IMR-90 (cell line): ENCODE measurements at regions not wholly inside any gene's neighbourhood (a gene's known extent, or its start where the extent isn't known, plus 50 kb on each side); places are given as distances from the start of the nearest gene placed in this dataset.

Experiments
- ATAC-seq: fragments of 200-7000 bp; cut with Tn5 transposase; 2 replicates; pipeline ENCODE4 v1.9.1; 2020; ENCODE audit warnings: low read depth, mild to moderate bottlenecking, moderate library complexity
- BruUV-seq: library from RNA; stranded (reverse); fragments of 400-500 nt; replicated peaks from 2 replicates; lab custom pipeline; 2021; lab: Mats Ljungman, UMichigan
- CTCF ChIA-PET: fragments of 300-600 bp; formaldehyde crosslinking; extraction: SDS; loops from one replicate; lab custom pipeline; 2021; ENCODE audit warnings: antibody characterized with exemption; lab: Yijun Ruan, JAX
- POLR2A ChIA-PET: fragments of 300-600 bp; sonication (Branson Sonifier 250); formaldehyde crosslinking; loops from one replicate; lab custom pipeline; 2022; ENCODE audit warnings: antibody characterized with exemption; ENCODE audit not compliant: unreplicated experiment; lab: Charles Lee
- DNase-seq: peaks from one replicate; pipeline ENCODE4 v3.0.0; 2013
- H2AFZ ChIP-seq: replicated peaks from 2 replicates; pipeline ENCODE3; 2013; ENCODE audit warnings: low read length, mild to moderate bottlenecking; ENCODE audit not compliant: poor library complexity
- H2AK5ac ChIP-seq: 2 replicates; pipeline ENCODE4 v1.6.1; 2013; ENCODE audit warnings: low read depth, low read length, inconsistent platforms
- H2AK9ac ChIP-seq: replicated peaks from 2 replicates; pipeline ENCODE3; 2013; ENCODE audit warnings: mild to moderate bottlenecking, low read depth, low read length, moderate library complexity; ENCODE audit not compliant: poor library complexity
- H2BK120ac ChIP-seq: 2 replicates; pipeline ENCODE4 v1.6.1; 2013; ENCODE audit warnings: low read depth, low read length, inconsistent platforms
- H2BK15ac ChIP-seq: 3 replicates; pipeline ENCODE4 v1.6.1; 2013; ENCODE audit warnings: low read depth, low read length, inconsistent platforms
- H2BK20ac ChIP-seq: 2 replicates; pipeline ENCODE4 v1.6.1; 2013; ENCODE audit warnings: low read depth, mild to moderate bottlenecking, inconsistent platforms, low read length, moderate library complexity
- H2BK5ac ChIP-seq: 2 replicates; pipeline ENCODE4 v1.6.1; 2013; ENCODE audit warnings: mild to moderate bottlenecking, low read depth, low read length, inconsistent platforms; ENCODE audit not compliant: poor library complexity, severe bottlenecking
- H3K14ac ChIP-seq: replicated peaks from 2 replicates; pipeline ENCODE4 v1.6.1; 2013; ENCODE audit warnings: low read depth, low read length, inconsistent platforms
- H3K18ac ChIP-seq: 2 replicates; pipeline ENCODE4 v1.6.1; 2013; ENCODE audit warnings: low read depth, low read length, control low read depth
- H3K23ac ChIP-seq: 2 replicates; pipeline ENCODE4 v1.6.1; 2013; ENCODE audit warnings: low read depth, low read length, inconsistent platforms
- H3K27ac ChIP-seq: 2 replicates; pipeline ENCODE4 v1.5.1; 2013; ENCODE audit warnings: mild to moderate bottlenecking, control low read depth, low read length; ENCODE audit not compliant: insufficient read depth
- H3K27me3 ChIP-seq: 2 replicates; pipeline ENCODE4 v1.6.1; 2013; ENCODE audit warnings: low read length; ENCODE audit not compliant: control insufficient read depth, insufficient read depth
- H3K36me3 ChIP-seq: 2 replicates; pipeline ENCODE4 v1.6.1; 2013; ENCODE audit warnings: low read length, mixed read lengths; ENCODE audit not compliant: control insufficient read depth, insufficient read depth
- H3K4ac ChIP-seq: 2 replicates; pipeline ENCODE4 v1.6.1; 2013; ENCODE audit warnings: low read depth, low read length, inconsistent platforms
- H3K4me1 ChIP-seq: 2 replicates; pipeline ENCODE4 v1.6.1; 2013; ENCODE audit warnings: low read length, mixed read lengths; ENCODE audit not compliant: control insufficient read depth, insufficient read depth
- H3K4me2 ChIP-seq: 2 replicates; pipeline ENCODE4 v1.6.1; 2013; ENCODE audit warnings: low read depth, mild to moderate bottlenecking, control low read depth, low read length, moderate library complexity
- H3K4me3 ChIP-seq: 2 replicates; pipeline ENCODE4 v1.5.1; 2013; ENCODE audit warnings: low read depth, mild to moderate bottlenecking, control low read depth, low read length, moderate library complexity; ENCODE audit not compliant: insufficient read depth
- H3K56ac ChIP-seq: 2 replicates; pipeline ENCODE4 v1.6.1; 2013; ENCODE audit warnings: low read length, inconsistent platforms; ENCODE audit not compliant: insufficient read depth; ENCODE audit errors: extremely low read depth
- H3K79me1 ChIP-seq, 2 experiments: 2 replicates each; pipeline ENCODE4 v1.6.1; 2013; ENCODE audit warnings: low read length in 2 of 2, inconsistent platforms in 1 of 2, low read depth in 1 of 2
- H3K9ac ChIP-seq: 2 replicates; pipeline ENCODE4 v1.6.1; 2013; ENCODE audit warnings: low read depth, low read length, control low read depth
- H3K9me1 ChIP-seq: 2 replicates; pipeline ENCODE4 v1.6.1; 2013; ENCODE audit warnings: low read length, inconsistent platforms; ENCODE audit not compliant: insufficient read depth
- H3K9me3 ChIP-seq: 2 replicates; pipeline ENCODE4 v1.6.1; 2013; ENCODE audit warnings: low read length; ENCODE audit not compliant: control insufficient read depth, insufficient read depth
- H4K20me1 ChIP-seq: 2 replicates; pipeline ENCODE4 v1.6.1; 2013; ENCODE audit warnings: low read length, inconsistent platforms; ENCODE audit not compliant: insufficient read depth
- H4K5ac ChIP-seq: 2 replicates; pipeline ENCODE4 v1.6.1; 2013; ENCODE audit warnings: mild to moderate bottlenecking, low read depth, low read length, control low read depth
- H4K8ac ChIP-seq, 2 experiments: 2 replicates each; pipeline ENCODE4 v1.6.1; 2013; ENCODE audit warnings: low read depth in 2 of 2, low read length in 2 of 2, control low read depth in 1 of 2, inconsistent platforms in 1 of 2
- H4K91ac ChIP-seq: 2 replicates; pipeline ENCODE4 v1.6.1; 2013; ENCODE audit warnings: low read depth, low read length, inconsistent platforms; ENCODE audit not compliant: insufficient read depth
- BHLHE40 ChIP-seq: fragments of 150-350 bp; IDR thresholded peaks from 2 replicates; pipeline ENCODE4 v1.6.1; 2016; ENCODE audit warnings: mild to moderate bottlenecking, low read depth, low read length
- MXI1 ChIP-seq: IDR thresholded peaks from 2 replicates; pipeline ENCODE4 v1.6.1; 2012; ENCODE audit warnings: low read depth, mild to moderate bottlenecking, low read length, moderate library complexity, borderline replicate concordance
- RAD21 ChIP-seq: IDR thresholded peaks from 2 replicates; pipeline ENCODE4 v1.6.1; 2012; ENCODE audit warnings: low read length, improper control_type of control experiment
- RFX5 ChIP-seq: IDR thresholded peaks from 2 replicates; pipeline ENCODE4 v1.8.0; 2012; ENCODE audit warnings: low read depth, mild to moderate bottlenecking, low read length, moderate library complexity
- WGBS, 2 experiments: methylation state at CpG; one replicate each; pipeline versions ENCODE4 v1.1.5 to v1.1.7; 2013; ENCODE audit warnings: missing lambda C conversion rate in 2 of 2; ENCODE audit not compliant: insufficient read length in 1 of 2; ENCODE audit errors: extremely low coverage in 2 of 2; 5-methylcytosine and 5-hydroxymethylcytosine counted together
- dilution Hi-C: fragments of 300-500 bp; cut with HindIII; formaldehyde crosslinking; loops from one replicate; pipeline ENCODE4 v1.14.3; 2018; ENCODE audit warnings: low sequenced_read_pairs; ENCODE audit not compliant: unreplicated experiment
- in situ Hi-C: fragments of 300-500 bp; cut with MboI; formaldehyde crosslinking; loops from 3 replicates; pipeline ENCODE4 v1.14.3; 2019; ENCODE audit warnings: low sequenced_read_pairs, inconsistent platforms, mixed read lengths
- intact Hi-C: fragments of 100-400 bp; cut with micrococcal nuclease; formaldehyde crosslinking; loops from 2 replicates; pipeline ENCODE4 v1.10.0; 2022

GRCh38 chr1:106957795-106958194 lies 98.7 kb upstream of the PRMT6 start:
- H3K18ac ChIP-seq: no peak overlapping the region
- ChIA-PET POLR2A (no interaction called here), CTCF (no interaction called here)
- no peak overlapping the region for H3K4me3 ChIP-seq
- no peak overlapping the region for H3K4me2 ChIP-seq
- ATAC-seq: no peak
- H3K79me1 ChIP-seq: no peaks in the 10 kb centered on the region
- no peak overlapping the region for H2BK5ac ChIP-seq
- H3K9me3 ChIP-seq: no peaks in the 10 kb centered on the region
- no peaks in the 10 kb centered on the region for H3K4me1 ChIP-seq
- H4K91ac ChIP-seq: no peak overlapping the region
- no TSS peak for BruUV-seq
- H3K9ac ChIP-seq: no peak overlapping the region
- no peak overlapping the region for H4K8ac ChIP-seq
- no peak for DNase-seq
- no peak overlapping the region for H3K4ac ChIP-seq
- in situ Hi-C loops: no loop called here
- no peaks in the 10 kb centered on the region for H3K36me3 ChIP-seq
- H4K5ac ChIP-seq: no peak overlapping the region
- H2AK9ac ChIP-seq: no peak overlapping the region
- no peak overlapping the region for H2BK15ac ChIP-seq
- H3K14ac ChIP-seq: no peak overlapping the region
- intact Hi-C loops: no loop called here
- no peak for TF ChIP-seq RAD21
- no peak for TF ChIP-seq RFX5
- TF ChIP-seq MXI1: no peak
- no peak for TF ChIP-seq BHLHE40
- H3K23ac ChIP-seq: no peak overlapping the region
- H2AFZ ChIP-seq: no peak overlapping the region
- no peak overlapping the region for H2AK5ac ChIP-seq
- H2BK20ac ChIP-seq: no peak overlapping the region
- no CpG with 5 or more reads among the region's 3 CpGs for WGBS, 2 experiments
- H3K9me1 ChIP-seq: no peaks in the 10 kb centered on the region
- H2BK120ac ChIP-seq: no peak overlapping the region
- no peaks in the 10 kb centered on the region for H4K20me1 ChIP-seq
- H3K27me3 ChIP-seq: no peaks in the 10 kb centered on the region
- no peak overlapping the region for H3K56ac ChIP-seq
- H3K27ac ChIP-seq: no peak overlapping the region
- dilution Hi-C loops: no loop called here
